Stimulated activated CD4-positive, alpha-beta T cell treated with anti-CD3 and anti-CD28 coated beads, Interleukin-4, amount 100 ng/mL, for 48 hours (primary cell): ENCODE measurements at regions not wholly inside any gene's neighbourhood (a gene's known extent, or its start where the extent isn't known, plus 50 kb on each side); places are given as distances from the start of the nearest gene placed in this dataset.

ENCODE experiments used
- DNase-seq, 2 donors: peaks; one replicate each; pipeline ENCODE4 v3.0.0-alpha.2; 2020; ENCODE audit warnings: low read depth in 2 of 2

DNA sequence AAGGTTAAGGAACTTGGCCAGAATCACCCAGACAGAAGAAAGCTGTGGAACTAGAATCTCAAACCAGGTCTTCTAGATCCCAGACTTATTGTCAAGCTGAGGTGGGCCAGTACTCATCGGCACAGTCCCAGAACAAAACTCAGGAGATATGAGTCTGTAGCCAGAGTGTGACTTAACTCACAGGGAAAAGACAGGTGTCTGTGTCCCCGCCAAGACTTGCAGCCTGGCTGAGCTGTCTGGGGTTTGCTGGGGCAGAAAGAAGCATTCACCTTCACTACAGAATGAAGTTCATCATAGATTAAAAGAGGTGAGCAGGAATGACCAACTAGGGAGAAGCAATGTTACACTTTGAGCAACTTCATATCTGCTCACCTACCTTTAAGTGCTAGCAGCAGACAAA is 257.2 kb downstream of the FOXO1 start:
- no peak for DNase-seq

DNA sequence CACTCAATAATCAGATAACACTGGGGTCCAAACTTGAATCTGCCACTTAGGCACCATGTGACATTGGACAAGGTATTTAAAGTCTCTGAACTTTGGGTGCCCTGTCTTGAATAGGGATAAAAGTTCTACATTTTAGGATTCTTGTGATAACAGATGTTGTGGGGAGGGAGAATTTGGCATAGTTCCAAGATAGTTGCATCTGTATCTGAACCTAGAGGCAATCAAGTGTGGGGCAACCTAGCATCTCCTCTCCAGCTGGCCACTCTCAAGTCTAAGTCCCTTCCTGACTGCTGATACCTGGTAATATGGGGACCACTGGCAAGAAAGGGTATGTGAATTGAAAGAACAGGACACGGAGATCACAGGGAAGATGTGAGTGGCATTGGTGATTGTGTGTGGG is 256.1 kb downstream of the FOXO1 start:
- no peak for DNase-seq

DNA sequence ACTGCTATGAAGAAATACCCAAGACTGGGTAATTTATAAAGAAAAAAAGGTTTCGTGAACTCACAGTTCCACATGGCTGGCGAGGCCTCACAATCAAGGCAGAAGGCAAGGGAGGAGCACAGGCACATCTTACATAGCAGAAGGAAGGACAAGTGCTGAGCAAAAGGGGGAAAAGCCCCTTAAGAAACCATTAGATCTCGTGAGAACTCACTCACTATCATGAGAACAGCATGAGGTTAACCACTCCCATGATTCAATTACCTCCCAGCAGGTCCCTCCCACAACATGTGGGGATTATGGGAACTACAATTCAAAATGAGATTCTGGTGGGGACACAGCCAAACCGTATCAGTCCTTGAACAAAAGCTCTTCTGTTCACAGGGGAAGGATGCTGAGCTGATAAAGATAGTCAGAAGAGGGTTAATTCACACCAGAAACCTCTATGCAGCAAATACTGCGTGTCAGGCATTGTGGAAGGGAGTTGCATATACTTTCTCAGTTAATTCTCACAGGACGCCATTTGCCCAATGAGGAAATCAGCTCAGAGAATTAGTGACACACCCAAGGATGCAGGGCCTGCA is 246.2 kb downstream of the FOXO1 start:
- no peak for DNase-seq

DNA sequence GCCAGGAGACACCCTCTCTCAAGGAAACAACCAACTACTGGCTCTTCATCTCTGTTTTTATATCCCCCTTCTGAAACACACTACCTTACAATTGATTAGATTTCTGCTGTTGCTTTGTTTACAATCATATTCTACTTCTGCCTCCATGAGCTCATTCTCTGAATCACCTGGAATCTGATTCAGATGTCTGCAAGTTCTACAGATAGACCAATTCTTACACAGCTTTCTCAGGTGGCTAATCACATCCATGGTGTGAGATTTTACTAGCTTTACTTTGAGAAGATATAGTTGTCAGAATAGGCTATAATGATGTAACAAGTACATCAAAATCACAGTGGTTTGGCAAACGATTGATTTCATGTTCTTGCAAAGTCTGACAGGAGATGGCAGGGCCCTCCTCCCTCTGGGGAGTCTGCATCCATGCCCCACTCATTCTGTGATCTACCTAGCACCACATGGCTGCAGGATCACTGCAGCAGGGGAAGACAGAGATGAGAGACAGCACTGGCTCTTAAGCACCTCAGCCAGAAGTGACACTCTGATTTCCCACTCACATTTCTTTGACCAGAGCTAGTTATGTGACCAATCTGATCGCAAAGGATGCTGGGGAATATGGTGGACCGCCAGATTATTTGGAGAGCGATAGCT is 243.7 kb downstream of the FOXO1 start:
- no peak for DNase-seq

DNA sequence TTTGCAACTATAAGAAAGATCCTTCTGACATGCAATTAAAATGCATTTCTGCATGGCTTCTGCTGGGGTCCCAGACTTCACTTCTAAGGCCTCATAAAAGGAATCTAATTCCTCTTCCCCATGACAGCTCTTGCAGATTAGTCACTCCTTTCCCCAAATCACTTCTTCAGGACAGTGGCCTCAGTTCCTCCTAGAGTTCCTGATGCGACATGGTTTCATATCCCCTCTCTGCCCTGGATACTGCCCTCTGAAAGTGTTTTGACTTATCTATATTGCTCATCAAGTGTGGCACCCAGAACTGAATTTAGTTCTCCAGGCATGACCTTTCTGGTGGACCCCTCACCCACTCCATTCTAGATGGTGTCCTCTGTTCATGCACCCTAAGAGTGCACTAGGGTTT is 238.1 kb downstream of the FOXO1 start:
- no peak for DNase-seq

DNA sequence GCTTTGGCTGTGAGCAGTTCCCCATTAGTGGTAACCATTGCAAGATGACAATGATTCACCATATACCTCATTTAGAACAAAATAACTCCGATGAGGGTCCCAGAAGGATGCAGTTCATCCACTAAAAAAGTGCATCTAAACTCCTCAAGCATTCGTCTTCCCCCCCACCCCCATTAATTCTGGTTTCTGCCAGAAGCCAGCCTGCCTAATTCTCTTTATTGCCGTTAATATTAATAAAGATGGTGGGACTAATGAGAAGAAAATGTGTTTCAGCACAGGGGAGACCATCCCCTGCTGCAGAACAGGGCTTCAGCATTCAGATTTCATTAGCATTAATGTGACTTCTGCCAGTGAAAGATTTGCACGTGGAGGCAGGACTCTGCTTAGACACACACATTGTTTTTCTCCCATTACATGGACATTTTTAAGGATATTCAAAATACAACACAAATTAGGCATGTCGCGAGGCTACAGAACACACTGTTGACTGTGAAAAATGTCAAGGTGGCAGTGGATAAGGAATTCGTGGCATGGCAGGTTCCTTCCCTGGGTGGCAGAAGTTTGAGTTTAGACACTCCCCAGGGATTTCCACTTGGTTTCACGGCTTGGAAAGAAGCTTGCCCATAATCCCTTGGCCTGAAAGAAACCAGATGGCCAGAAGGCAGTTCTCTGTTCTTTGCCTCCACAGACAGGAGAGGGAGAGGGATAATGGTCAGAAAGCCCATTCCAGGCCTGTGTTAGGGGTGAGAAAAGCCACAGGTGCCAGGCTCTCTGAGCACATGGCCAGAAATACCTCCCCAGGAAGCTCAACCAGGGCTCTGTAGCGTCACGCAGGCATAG is 236.5 kb downstream of the FOXO1 start:
- DNase-seq: no peak

DNA sequence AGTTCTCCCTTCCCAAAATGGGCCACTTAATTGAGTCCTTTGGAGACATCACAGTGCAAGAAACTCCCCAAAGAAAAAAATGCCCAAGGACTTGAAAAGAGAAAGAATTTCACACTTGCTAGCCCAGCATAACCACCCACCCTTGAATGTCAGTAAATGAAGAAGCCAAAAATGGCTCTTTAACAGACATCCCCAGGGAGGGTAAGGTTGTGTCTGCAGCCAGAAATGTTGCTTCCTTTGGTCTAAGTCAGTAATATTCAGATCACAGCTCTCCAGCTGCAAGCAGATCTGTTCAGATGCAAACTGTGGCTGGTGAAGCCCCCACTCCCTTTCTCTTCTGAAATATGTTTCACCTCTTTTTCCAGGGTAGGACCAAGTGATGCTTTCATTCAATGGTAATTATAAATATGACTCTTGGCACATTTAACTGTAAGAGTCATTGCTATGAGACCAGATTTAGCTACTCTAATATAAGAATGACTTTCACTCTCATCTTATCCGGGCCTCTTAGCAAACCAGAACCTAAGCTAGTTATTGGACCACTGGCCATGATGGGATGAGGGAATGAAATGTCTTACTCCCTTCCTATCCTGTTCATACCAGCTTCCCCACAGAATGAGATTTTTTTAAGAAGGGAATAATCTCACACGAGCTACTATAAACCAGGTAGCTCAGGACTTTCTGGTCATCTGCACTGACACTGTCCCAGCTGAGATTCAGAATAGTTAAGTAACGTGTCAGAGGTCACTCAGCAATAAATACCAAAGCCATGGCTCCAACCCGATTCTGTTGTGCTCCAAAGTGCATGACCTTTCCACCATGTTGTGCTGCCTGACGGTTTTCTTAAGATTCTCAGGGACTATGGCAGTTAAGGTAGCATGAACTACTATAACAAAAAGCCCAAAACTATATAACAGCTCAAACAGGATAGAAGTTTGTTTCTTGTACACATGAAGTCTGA is 234.1 kb downstream of the FOXO1 start:
- DNase-seq: no peak

DNA sequence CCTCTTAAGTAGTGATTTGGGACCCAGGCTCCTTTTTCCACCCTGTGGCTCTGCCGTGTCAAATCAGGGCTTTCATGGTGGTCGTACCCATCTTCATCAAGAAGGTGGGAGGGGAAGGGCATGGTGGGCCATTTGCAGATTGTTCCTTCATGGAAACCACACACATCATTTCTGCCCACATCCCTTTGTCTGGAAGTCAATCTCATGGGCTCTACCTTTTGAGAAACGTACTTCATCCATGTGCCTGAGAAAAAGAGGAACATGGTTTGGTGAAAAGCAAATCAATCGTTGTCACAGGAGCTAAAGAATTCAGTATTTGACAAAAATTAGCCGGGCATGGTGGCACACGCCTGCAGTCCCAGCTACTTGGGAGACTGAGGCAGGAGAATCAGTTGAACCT is 233.4 kb downstream of the FOXO1 start:
- no peak for DNase-seq

DNA sequence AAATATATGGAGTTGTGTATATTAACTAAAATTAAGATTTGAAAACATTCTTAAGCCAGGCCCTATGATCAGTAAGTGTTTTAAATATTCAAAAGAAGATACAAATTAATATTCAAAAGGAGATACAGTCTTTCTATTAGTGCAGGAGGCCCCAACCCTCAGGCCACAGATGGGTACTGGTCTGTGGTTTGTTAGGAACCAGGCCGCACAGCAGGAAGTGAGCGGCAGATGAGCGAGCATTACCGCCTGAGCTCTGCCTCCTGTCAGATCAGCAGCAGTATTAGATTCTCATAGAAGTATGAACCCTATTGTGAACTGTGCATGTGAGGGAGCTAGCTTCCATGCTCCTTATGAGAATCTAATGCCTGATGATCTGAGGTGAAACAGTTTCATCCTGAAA is 232.9 kb downstream of the FOXO1 start:
- peak in 1 of 2 donors; percentile 22 for DNase-seq

DNA sequence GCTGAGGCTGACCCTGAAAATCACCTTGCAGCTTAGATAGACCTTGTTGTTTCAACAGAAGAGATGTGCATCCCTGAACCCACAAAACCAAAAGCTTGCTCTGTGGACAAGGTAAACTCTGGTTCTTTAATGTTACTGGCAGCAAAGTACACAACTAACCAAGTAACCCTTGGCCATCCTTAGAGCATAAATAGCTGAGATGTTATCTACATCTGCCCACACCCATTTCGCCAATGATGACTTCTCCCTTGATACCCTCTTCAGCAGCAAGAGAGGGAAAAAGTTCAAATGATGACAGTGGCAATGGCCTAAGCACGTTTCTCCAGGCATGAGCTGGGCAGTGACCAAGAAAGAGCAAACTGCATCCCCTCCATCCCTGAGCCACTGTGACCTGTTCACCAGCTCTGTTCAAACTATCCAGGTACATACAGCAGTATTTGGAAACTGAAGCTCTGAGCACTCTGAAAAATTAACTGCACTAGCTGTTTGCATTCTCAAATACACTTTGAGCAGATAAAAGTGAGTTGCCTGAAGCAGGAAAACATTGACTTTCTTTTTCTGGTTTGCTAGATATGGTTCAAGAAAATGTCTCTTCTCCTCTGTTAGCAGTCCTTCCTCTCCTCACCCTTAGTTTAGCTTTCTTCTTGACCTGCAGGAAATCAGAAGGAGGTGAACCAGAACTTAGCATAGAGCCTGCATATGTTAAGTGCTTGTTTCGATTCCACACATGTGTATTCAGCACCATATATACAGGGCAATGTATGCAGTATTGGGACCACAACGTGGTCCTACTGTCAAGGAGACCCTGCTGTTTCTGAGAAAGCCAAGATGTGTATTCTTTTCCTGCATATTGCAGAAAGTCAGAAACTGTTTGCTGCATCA is 231.7 kb downstream of the FOXO1 start:
- DNase-seq: no peak

DNA sequence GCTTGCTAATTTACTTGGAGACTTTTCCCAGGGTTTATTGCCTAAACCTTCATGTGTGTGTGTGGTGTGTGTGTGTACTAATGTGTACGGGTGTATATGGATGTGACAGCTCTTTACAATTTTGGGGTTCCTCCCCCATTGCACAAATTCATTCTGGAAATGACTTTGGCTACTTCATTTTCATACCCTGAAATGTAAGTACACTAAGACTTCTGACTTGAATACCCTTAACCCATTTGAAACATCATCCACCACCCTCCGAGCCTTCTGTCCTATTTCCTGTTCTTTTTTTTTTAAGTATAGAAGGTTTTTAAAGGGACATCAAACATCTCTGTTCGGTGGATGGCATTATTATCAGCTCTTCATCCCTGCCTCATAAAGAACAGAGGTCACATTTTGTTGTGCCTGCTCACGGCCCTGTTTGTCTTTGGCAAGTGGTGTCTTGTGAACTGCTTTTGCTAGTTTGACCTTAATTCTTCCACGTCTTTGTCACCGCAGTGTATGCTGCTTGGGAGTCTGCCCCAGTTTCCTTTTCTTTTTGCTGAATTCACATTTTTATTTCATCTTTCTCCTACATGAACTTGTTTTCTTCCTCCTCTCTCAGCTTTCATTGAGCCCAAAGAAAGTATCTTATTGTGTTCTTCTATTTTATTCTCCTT is 228.3 kb downstream of the FOXO1 start:
- DNase-seq: no peak

DNA sequence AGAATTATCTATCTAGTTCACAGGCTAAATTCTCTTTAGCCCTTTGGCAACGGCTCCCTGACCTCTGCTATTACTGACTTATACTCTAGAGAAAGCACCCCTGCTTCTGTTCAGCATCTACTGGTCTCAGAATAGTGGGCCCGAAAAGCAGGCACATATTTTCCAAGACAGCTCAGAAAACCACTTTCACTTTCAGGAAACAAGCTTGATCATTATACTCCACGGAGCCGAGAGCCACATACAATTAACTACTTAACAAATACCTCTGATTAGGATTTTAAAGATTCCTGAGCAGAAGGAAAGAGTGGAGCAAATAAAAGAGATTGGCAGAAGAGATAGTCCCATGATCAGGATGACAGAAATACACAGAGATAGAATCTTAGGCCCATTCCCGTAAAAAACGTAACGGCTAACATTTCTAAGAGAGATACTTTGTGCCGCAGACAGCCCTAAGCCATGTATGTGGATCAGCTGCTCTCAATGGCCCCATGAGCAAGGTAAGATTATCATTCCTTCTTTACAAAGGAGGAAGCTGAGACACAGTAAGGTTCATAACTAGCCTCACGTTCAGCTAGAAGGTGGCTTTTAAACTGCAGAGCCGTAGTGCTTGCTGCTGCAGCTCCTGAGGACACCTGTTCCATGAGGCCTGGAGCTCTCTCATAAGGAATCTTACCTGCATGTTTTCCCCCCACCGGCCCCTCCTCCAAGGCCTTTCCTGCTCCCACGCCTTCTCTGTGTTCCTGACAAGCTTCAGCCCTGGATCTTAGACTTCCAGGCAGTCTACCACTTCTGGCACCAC is 227.2 kb downstream of the FOXO1 start:
- no peak for DNase-seq

DNA sequence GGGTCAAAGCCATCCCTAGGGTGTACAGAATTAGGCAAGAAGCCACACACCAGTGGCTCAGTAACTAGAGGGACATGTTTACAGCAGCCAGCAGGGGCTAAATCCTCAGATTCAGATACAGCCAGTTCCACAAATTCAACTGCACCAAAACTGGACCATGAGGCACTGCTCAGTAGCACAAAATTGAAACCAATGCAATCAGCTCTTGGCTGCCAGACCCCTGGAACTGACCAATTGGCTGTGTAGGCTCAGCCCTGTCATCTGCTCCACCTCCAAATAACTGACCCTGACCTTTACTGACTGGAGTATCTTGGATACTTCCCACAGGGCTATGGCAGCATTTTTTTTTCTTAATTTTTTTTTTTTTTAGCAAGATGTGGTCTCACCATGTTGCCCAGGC is 226.5 kb downstream of the FOXO1 start:
- DNase-seq: no peak

DNA sequence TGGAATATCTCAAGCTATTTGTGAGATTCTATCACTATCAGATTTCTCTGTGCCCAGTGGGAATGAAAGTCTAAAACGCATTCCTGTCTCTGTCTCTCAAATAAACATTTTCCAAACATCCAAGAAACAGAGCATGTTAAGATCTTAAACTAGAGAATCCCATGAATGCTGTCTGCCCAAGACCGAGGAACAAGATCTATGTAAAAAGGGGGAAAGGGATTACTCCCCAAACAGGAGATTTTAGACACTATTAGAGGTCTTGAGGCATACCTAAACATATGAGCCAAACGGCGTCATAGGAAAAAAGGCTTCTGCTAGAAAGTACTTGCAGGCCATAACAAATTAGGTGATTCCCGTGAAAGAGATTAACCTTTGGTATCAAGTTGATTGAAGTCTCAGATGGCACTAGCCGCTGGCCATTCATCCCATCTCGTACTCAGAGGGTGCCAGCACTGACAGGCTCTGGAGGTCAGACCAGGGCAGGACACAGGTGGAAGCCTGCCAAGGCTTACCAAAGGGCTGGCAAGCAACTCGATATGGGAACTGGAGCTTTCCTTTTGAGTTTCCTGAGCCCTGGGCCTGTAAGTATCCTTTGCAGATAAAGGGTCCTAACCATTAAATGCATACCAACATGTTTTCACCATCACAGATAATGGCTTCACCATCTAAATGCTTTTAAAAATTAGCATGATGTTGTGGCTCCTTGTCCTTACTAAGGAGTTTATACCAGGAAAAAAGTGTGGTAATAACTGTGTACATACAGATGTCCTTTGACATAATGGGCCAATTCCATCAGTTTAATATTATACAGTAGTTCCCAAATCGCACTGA is 225.2 kb downstream of the FOXO1 start:
- no peak for DNase-seq

DNA sequence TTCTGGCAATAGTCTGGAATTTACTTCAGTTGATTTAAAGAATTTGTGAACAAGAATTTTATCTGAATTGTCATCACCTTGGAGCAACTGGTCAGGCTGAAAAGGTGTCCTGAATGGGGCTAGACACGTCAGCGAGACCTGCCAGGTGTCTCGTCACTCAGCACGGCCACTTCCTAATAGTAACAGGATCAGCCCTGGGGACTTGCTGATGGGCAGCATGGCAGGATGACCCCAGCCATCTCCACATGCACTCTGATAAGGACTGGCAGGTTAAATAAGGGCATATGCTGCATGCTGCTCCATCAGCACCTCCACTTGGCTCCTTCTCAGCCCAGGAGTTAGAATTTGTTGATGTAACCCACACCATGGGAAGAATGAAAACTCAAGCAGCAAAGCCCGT is 224.2 kb downstream of the FOXO1 start:
- no peak for DNase-seq

DNA sequence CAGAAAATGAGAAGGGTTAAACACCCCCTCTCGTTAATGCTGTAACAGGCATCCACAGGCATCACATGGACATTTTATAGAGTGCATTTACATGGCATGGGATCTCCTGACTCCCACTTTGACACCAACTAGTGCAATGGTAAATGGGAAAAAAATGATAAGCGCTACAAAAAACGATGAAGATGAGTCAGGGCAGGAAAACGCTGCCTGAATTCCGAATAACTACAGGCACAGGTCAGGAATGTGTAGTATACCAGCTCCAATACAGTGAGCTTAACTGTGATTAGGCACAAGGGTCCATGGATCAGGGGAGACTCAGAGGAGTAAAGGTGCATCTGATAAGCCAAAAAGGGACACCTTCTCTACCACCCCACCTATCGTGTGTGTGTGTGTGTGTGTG is 223.6 kb downstream of the FOXO1 start:
- no peak for DNase-seq

DNA sequence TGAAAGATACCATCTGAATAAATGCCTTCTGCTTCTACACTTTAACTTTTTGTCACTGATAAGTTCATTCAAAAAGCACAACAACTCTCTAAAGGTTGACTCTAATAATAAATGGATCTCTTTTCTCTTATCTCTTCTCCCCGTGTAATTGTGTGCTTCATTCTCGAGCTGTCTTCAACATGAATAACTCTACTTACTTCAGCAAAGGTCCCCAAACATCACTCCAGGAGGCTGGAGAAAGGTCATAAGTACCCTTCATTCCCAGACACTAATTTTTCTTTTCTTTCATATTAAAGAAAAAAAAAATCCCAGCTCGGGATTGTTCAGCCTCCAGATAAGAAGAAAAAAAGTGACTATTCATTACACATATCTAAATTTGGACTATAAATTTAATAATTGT is 222.2 kb downstream of the FOXO1 start:
- no peak for DNase-seq

DNA sequence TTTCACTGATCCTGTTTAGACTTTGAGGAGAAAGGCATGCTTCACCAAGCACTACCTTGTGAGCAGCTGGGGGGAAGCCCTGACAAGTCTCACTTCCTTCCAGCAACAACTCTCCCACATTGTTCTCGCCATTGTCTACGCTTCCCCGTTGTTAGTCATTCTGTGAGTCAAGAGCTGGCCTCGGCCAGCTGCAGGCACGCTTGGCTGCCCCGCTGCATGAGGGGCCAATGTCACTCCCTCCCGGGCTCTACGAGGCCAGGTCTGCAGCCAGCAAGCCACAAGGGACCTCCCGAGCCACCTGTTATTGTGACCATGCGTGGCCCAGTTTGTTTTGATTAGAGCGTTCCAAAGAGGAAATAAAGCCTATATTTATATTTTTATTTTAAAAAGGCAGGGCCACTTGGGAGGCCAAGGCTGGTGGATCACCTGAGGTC is 220.9 kb downstream of the FOXO1 start:
- no peak for DNase-seq

DNA sequence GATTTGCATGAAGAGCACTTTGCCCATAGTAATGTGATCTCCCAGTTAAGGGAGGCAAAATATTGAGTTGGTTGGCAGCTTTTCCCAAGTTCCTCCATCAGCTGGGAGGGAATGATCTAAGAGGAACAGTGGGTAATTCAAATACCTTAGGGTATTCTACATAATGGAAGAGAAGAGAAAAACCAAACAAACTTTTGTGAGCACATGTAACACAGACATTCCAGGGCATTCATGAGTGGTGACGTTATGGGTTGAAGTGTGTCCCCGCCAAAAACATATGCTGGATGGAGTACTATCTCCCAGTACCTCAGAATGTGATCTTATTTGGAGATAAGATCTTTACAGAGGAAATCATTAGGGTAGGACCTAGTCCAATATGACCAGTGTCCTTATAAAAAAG is 220.1 kb downstream of the FOXO1 start:
- no peak for DNase-seq
